Left kidney (tissue), 1 donor: ENCODE measurements at regions not wholly inside any gene's neighbourhood (a gene's known extent, or its start where the extent isn't known, plus 50 kb on each side); places are given as distances from the start of the nearest gene placed in this dataset.
"Not testable (repeated sequence)": the region's sequence is repeated elsewhere in the genome, so short reads cannot be mapped to it uniquely, and the experiment has no call there.

ENCODE experiments used
- DNase-seq: peaks from one replicate; pipeline ENCODE4 v3.0.0-alpha.2; 2013

DNA sequence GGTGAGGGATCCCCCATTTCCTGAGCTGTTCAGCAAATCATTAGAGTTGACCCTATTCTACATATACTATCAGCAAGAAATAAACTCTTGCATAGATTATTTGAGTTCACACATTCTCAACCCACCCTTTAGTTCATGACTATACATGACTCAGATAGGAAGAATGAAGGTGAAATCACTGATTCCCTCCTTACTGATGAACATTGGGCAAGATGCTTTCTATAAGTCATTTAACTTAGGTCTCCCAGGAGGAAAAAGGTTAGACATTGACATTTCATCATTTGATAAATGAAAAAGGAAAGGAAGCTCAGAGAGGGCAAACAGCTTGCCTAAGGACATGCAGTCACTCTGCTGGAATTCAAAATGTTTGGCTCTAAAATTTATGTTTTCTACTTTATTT is 408.0 kb downstream of the TMEM182 start:
- no peak for DNase-seq

DNA sequence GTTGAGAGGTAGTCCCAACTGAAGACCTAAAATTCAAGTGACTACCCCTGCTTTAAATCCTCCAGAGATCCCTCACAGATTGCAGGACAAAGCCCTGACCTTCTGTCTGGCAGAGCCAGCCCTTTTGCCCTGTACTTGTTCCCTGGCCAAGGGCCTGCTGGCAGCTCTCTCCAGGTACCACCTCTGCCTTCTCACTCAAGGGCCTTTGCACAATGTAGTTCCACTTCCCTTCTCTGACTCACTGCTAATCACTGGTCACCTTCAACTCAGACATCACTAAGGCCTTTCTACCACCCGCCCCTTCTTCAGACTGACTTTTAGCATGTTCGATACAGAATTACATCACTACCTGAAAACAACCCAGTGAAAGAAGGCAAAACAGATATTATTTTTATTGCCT is 411.0 kb downstream of the TMEM182 start:
- no peak for DNase-seq

DNA sequence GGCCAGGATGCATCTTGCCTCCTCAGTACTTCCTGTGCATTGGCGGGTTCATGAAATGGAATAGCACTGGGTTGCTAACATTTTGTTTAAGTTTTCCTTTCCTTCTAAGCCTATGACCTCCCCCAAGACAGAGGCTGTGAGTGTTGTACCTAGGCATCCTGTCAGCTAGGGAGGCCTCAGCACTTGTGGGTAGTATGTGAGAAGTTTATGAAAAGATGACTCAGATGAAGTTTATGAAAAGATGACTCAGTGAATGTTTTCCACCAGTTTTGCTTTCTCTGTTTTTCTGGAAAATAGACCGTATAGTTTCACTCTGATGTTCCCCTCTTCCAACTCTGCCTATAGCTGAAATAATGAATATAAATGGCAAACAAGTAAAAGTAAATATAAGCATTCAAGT is 412.9 kb downstream of the TMEM182 start:
- no peak for DNase-seq

DNA sequence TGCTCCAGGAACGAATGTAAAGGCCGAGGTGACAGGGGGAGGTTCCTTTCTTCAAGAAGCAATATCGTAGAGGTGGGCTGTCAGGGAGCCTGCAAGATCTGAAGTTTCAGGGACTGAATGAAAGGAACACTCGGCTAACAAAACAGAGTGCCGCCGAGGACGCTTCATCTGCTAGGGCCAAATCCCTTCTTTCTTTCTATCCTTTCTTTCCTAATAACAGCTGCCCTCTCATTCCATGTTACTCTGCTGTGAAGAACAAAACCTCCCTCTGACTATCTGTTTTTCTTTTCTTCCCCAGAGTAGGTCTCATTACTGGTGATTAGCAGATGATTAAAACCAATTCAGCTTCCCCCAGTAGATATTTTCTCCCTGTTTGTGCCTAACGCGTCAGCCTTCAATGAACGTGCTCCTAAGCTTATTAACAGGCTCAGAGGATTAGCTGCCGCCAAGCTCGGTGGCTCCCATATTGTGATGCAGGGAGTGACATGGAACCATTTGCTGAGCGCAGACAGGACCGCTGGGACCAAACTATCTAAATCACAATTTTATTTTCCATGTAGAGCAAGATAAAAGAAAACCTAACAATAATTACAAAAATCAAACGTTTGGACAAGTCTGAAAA is 414.6 kb downstream of the TMEM182 start:
- no peak for DNase-seq

DNA sequence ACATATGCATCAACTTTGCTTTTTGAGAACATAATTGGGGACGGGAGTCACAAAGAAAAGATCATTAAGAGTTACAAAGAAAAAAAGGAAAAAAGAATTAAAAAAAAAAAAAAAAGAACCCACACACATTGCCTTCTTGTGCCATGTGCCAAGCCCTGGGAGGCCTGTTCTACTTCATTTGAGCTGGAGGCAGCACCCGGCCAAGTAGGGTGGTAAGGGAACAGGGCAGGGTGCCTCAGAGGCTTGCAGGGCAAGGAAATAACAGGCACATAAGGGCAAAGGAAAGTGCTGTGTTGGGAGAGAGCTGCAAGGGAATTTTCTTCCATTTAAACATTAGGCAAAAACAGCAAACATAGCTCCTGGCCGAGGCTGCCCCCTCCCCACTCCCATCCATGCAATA is 418.0 kb downstream of the TMEM182 start:
- DNase-seq, result no peak

DNA sequence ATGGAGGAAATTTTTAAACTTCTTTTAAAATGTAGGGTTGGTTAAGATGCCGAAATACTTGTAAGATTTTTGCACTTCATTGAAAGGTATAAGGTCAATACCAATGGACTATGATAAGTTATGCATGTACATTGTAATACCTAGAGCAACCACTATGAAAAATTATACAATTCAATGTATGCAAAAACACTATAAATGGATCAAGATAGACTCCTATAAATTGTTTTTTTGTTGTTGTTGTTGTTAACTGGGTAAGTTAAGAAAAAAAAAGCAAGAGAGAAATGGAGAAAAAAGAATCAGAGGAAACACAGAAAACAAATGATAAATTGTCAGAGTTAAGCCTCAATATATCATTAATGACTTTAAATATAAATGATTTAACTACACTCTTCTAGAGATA is 421.2 kb downstream of the TMEM182 start:
- DNase-seq, result no peak

DNA sequence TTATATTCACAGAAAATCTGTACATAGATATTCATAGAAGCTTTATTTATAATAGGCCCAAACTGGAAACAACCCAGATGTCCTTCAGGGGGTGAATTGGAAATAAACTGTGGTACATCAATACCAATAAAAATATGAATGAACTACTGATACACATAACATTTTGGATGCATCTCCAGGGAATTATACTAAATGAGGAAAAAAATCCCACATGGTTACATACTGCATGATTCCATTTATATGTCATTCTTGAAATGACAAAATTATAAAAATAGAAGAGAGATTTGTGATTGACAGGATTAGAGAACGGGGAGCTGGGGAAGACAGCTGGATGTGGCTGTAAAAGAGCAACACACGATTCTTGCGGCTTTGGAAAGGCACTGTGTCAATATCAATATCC is 435.0 kb downstream of the TMEM182 start:
- DNase-seq, result no peak

DNA sequence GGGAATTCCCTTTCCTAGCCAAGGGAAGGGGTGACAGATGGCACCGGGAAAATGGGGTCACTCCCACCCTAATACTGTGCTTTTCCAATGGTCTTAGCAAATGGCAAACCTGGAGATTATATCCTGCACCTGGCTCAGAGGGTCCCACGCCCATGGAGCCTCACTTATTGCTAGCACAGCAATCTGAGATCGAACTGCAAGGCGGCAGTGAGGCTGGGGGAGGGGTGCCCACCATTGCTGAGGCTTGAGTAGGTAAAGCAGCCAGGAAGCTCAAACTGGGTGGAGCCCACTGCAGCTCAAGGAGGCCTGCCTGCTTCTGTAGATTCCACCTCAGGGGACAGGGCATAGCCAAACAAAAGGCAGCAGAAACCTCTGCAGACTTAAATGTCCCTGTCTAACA is 438.9 kb downstream of the TMEM182 start:
- not testable (repeated sequence) for DNase-seq

DNA sequence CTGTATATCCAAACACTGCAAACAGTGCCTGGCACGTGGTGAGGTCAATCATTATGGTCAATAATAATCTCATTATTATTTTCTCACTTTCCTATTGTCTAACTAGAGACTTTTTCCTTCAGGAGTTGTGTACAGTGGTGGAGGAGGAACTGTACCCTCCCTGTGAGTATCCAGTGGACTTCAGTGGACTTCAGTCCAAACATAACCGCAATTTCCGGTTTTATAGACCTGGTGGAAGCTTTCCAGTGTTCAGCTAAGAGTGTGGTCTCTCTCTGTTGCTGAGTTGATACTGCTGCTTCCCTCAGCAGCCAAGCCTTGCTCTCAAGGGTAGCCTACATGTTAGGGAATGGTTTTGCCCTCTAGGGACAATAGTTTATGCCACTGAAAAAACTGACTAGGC is 447.1 kb downstream of the TMEM182 start:
- DNase-seq, result no peak

DNA sequence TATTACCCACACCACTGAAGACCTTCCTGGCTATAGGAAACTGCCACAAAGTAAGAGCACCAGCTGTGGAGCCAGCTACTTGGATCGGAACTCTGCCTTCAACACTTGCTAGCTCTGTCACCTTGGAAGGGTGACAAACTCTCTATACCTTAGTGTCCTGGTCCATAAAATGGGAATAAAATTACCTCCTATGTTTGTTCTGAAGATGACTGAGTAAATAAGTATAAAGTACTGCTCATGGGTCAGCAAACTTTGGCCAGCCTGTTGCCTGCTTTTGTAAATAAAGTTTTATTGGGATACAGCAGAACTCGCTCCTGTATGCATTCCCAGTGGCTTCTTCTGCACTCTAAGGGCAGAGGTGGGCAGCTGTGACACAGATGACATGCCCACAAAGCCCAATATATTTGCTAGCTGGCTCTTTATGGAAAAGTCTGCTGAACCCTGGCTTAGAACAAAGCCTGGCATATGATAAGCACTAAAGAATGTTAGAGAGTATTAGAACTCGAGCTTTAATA is 451.3 kb downstream of the TMEM182 start:
- DNase-seq, result no peak

DNA sequence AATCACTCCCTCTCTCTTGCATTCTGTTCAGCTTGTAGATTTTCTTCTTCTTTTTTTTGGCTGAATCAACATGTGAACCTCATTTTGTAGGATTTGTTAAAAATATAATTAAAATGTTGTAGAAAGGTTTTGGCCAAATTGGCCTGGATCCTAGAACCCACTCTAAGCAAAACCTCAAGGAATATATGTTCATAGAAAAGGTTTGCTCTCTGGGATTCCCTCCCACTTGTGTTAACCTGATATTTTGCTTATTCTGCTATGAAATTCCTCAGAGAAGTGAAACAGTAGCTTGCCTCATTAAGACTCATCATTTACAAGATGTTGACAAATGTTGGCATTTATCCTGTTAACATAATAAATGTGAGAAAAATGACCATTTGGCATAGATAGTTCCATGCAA is 456.7 kb downstream of the TMEM182 start:
- no peak for DNase-seq

DNA sequence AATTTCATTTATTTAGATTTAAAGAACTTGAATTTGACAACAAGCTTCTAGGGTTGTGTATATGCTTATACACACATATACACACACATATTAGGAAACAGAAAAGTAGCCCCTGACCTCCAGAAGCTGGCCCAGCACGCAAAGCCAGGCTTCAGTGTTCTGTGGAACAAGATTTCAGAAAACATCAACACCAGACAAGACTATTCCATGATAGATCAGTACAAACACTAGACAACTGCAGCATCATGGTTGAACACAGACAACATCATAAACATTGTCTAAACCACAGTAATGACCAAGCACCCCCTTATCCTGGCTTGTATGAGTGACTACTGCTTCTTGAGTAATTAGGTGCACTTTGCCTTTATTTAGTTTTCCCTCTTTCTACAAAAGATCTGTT is 457.6 kb downstream of the TMEM182 start:
- no peak for DNase-seq

DNA sequence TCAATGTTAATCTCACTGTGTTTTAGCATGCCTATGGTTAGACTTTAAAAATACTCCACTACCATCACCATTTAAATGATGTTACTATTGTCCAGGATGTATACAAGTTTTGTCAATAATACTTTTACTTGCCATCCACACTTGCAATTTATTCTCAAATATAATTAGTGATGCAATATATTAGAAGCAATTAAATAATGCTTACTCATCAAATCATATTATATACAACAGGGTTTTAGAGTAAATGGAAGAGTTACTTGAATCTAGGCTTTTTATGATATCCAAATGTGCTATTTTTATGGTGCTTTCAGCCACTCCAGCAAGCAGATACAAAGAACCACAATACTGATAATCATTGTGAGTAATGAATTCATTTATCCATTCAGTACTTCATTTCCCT is 461.1 kb downstream of the TMEM182 start:
- DNase-seq, result no peak

DNA sequence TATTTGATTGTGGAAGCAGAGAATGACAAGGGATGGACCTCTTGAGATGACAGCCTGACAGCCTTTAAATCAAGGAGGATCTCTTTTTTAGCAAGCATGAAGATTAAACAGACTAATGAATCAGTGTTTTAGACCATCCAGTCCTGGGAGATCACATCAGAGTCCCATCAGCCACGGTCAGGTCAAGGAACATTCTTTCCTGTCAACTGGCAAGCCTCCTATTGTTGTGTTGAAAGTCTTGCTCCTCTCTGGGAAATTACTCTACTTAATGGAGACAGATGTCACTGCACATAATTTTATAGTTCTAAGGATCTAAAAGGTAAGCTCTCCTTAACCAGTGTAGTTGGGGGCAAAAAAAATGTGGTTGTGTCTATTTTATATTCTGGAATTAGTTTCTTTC is 469.0 kb downstream of the TMEM182 start:
- no peak for DNase-seq

DNA sequence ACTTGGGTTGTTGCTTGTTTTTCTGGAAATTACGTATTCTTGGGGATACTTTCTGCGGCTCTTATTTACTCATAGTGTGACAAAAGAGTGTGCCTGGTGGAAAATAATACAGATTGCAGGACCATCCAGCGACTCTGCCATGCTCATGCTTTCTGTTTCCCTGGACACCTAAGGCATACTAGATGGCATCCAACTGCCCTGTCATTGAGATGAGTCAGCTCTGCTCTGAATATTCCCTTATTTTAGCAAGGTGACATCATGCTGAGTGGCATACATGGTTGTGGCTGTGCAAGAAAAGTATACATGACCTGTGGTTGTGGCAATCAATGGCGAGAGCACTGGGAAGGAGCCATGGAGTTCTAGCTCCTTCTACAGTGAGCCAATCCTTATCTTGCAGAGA is 471.0 kb downstream of the TMEM182 start:
- DNase-seq, result no peak

DNA sequence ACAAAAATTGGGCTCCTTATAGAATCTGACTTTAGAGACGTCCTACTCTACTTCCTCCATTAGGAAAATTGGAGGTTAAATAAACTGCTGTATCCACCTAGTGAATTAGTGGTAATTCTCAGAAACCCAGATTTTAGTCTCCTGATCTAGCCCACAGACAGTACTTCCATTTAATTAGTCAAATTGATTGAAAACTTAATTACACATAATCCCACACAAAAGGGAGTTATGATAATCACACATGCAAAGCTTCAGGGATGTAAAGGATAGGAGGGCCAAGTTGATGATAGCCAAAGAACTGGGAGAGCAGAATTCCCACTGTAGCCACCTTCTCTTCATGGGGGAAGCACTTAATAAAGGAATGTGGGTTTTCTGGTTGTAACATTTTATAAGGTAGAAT is 471.9 kb downstream of the TMEM182 start:
- DNase-seq, result no peak

DNA sequence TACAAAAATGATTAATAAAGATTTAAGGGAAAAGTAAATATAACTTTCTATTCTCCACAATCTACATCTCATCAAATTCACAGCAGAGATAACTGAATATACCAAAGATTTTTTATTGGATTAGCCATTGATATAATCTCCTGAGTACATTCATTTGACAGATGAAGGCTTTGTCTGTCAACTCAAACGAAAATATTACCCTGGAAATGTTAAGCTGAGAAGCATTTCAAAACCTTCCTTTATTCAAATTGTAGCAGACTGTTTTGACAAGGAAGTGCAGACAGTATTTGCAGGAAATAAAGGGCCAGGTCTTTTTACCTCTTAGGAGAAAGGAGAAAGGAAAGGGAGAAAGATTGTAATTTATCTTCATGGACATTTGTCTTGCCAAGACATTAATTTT is 473.5 kb downstream of the TMEM182 start:
- no peak for DNase-seq

DNA sequence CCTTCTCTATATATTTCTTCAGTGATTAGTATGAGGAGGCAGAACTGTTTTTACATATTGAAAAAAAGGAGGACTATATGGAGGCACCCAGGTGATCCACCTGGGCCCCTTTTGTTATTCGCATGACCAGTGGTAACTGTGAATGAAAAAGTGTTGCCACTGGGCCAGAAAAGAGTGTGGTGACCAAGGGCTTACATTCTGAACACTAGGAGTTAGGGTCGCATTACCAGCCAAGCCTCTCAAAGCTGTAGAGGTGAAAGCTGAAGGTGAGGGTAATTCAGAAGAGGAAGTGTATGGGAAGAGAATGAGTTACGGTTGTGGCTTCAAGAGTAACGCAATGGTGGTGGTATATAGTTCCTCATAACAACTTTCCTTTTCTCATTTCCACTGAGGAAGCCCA is 487.6 kb downstream of the TMEM182 start:
- DNase-seq, result no peak

DNA sequence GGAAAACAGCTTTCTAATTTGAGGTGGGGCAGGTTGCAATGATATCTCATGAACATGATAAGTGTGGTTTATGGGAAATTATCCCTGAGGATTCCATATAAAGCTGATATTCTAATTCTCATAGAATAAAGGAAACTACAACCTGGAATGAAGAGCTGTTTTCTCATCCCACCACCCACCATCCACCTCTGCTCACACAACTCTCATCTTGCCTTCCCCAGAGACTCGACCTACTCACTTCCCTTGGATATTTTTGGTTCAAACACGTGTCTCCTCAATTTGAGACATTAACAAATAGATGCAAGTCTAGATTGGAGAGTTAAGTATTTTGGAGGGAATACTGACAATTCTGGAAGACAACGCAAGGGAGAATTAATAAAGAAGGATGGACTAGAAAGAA is 490.9 kb downstream of the TMEM182 start:
- DNase-seq, result no peak

DNA sequence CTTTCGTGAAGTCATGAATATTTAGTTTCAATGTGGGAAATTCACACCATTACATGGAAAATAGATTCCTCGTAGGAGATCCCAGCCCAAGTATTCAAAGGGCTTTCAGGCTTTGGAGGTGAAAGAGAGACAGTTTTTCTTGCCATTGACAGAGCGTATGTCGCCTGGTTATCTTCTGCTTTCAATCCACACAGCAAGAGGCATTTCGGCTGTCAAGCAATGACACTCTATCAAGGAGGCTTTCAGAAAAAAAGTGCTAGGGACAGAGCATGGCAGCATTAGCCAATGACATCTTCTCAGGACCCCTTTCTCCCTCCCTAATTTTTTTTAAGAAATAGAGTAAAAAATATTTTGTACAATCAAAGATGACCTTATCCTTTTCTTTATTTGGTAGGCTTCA is 492.8 kb downstream of the TMEM182 start:
- no peak for DNase-seq

DNA sequence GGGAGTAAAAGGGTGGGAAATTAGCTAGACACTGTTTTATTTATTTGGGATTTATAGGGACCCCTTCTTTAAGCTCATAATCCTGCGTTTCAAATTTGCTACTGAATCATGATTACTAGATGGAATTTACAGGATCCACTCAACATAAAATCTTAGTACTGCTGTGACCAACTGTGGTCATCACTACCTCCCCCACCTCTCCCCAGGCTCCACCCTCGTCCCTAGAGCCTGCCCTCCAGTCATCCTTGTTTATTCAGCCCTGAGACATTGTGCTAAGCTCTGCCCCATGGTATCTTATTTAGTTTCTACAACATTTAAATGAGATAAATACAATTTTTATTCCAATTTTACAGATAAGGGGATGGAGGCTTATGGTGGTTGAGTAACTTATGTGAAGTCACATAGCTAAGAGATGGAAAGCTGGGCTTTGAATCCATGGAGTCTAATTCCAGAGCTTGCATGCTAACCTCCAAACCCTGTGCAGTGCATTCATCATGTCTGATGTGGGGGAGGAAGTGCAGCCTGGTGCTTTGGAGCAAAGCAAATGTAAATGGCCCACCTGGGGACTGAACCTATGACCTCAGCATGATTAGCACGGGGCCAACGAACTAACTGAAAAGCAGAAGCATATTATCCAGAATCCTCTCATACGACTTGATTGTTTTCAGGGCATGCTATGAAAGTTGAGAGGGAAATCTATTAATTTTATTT is 502.4 kb downstream of the TMEM182 start:
- no peak for DNase-seq

DNA sequence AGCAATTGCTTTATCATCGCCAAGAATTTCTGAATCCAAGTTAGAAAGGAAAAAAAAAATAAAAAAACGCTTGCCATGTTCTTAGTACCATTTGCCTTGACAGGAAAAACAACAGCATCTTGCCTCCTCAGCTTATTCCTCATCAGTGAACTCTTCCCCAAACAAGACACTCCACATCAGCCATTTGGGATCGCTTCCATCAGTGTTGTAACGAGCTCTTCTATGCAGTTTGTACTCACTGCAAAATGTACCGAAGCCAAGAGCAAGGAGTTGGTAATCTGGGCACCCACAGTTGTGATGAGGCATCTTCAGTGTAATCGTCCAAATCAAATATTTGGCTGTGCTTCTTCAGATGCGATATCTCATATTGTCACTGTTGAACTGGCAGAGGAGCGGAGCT is 503.7 kb downstream of the TMEM182 start:
- DNase-seq, result no peak

DNA sequence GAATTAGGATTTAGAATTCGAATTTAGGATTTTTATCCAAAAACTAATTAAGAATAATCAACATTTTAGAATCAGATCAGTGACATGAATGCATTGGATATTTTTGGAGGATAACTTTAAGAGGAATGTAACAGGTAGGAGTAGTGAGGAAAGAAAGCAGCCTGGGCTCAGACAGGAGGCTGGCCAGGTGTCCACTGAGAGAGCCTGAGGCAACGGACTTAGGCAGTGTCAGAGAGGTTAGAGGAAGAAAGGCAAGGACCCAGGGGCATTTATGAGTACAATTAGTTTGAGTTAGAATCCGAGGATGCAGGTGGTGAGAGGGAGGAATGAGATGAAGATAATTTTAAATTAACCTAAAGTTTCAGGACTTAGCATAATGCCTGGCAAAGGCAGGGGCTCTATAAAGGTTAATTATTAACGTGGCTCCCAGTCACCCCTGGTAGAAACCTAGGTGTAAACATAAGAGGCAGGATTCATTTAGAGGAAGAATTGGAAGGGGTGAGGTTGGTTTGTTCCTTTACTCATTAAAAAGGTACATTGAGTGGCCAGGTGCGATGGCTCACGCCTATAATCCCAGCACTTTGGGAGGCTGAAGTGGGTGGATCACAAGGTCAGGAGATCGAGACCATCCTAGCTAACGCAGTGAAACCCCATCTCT is 507.1 kb downstream of the TMEM182 start:
- no peak for DNase-seq

DNA sequence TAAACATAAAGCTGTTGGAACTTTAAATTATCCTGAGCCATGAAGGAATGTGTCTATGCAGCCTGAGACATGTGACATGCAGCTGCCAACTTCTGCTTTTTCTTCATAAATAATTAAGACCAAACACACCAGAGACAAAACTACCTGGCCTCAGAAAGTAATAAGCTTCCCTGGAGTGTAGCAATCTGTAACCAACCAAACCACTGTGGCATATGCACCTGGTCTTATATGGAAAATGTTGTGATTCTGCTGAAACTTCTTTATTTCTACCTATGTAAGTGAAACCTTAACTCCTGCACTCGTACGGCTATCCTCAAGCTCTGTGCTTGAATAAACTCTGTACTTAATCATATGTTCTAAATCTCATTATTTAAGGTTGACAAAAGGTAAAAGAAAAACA is 515.0 kb downstream of the TMEM182 start:
- DNase-seq, result no peak
